ENCODE measurements at regions not wholly inside any gene's neighbourhood (a gene's known extent, or its start where the extent isn't known, plus 50 kb on each side); places are given as distances from the start of the nearest gene placed in this dataset.

- DNase-seq = no peak
These were observed 97.7 kb upstream of the RGS6 start for GRCh38 chr14:71834284-71835204.

GRCh38 chr14:71852181-71852580 lies 80.0 kb upstream of the RGS6 start:
- DNase-seq = no peak

- DNase-seq = peak; percentile 76
These were observed 76.7 kb upstream of the RGS6 start for GRCh38 chr14:71855399-71856036.

- DNase-seq = peak; percentile 12
These were observed 75.9 kb upstream of the RGS6 start for GRCh38 chr14:71856199-71856919.

GRCh38 chr14:71863049-71863448 lies 69.2 kb upstream of the RGS6 start:
- no peak for DNase-seq

- no peak for DNase-seq
These were observed 68.5 kb upstream of the RGS6 start for GRCh38 chr14:71863766-71864165.
